NB4 (cell line): ENCODE measurements at regions not wholly inside any gene's neighbourhood (a gene's known extent, or its start where the extent isn't known, plus 50 kb on each side); places are given as distances from the start of the nearest gene placed in this dataset.

ENCODE experiments used
- DNase-seq: peaks from one replicate; pipeline ENCODE4 v3.0.0; 2010; ENCODE audit warnings: low read depth
- H3K4me3 ChIP-seq: one replicate; pipeline ENCODE4 v1.5.1; 2011; ENCODE audit warnings: mild to moderate bottlenecking, low read depth, low read length, moderate library complexity
- MYC ChIP-seq: IDR thresholded peaks from 2 replicates; pipeline ENCODE4 v1.6.1; 2011; ENCODE audit warnings: low read depth, low read length
- POLR2A ChIP-seq: IDR thresholded peaks from 2 replicates; pipeline ENCODE4 v1.6.1; 2011; ENCODE audit warnings: mild to moderate bottlenecking; ENCODE audit not compliant: insufficient read length; ENCODE audit errors: extremely low read depth
- TF ChIP-seq, protein P1 (sequence below): IDR thresholded peaks from one replicate; pipeline ENCODE4 v1.5.1; 2012; ENCODE audit warnings: low read depth, low read length
- TF ChIP-seq, protein P2 (sequence below): IDR thresholded peaks from 2 replicates; pipeline ENCODE4 v1.6.1; 2011; ENCODE audit warnings: low read depth, low read length

DNA sequence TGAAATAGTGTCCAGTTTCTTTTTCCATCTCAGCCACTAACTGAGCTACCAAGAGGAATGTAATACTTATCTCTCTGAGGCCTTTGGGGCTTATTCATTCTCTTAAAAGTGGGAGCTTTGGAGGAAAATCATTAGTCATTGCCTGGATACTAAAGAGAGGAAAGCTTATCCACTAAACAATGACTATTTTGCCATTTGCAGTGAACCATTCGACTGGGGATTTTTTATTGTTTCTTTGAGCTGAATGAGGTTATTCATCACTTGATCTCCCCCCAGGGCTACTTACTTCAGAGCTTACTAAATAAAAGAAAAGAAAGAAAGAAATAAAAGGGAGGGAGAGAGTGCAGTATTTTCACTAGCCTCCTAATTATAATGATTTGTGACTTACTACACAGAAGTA lies 1329.5 kb upstream of the TENM3 start:
- DNase-seq, result no peak
- TF ChIP-seq, protein P1, sequence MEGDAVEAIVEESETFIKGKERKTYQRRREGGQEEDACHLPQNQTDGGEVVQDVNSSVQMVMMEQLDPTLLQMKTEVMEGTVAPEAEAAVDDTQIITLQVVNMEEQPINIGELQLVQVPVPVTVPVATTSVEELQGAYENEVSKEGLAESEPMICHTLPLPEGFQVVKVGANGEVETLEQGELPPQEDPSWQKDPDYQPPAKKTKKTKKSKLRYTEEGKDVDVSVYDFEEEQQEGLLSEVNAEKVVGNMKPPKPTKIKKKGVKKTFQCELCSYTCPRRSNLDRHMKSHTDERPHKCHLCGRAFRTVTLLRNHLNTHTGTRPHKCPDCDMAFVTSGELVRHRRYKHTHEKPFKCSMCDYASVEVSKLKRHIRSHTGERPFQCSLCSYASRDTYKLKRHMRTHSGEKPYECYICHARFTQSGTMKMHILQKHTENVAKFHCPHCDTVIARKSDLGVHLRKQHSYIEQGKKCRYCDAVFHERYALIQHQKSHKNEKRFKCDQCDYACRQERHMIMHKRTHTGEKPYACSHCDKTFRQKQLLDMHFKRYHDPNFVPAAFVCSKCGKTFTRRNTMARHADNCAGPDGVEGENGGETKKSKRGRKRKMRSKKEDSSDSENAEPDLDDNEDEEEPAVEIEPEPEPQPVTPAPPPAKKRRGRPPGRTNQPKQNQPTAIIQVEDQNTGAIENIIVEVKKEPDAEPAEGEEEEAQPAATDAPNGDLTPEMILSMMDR, result no peak
- TF ChIP-seq POLR2A (no peak), MYC (no peak)
- TF ChIP-seq, protein P2, sequence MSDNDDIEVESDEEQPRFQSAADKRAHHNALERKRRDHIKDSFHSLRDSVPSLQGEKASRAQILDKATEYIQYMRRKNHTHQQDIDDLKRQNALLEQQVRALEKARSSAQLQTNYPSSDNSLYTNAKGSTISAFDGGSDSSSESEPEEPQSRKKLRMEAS, result no peak

DNA sequence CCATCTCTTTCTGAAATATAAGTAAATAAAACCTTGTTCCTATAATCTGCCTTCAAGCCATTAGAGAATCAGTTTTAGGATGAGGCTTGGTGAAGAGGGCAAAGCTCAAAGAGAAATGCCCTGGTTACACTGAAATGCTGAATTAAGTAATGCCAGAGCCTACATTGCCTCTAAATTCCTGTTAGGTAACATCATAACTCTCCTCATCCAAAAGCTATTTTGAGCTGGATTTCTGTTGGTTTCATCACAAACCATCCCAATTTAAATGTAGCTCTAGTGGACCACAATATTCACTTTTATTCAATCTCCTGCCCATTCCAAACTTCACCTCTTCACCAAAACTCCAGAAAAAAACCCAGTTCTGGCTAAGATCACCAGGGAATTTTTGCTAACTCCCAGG lies 1319.7 kb upstream of the TENM3 start:
- TF ChIP-seq MYC (no peak), POLR2A (no peak)
- TF ChIP-seq, protein P2, result no peak
- TF ChIP-seq, protein P1, result no peak
- H3K4me3 ChIP-seq, result no peak overlapping the region
- DNase-seq, result no peak

More for the DNA sequence above, 1329.5 kb upstream of the TENM3 start:
- no peak overlapping the region for H3K4me3 ChIP-seq

DNA sequence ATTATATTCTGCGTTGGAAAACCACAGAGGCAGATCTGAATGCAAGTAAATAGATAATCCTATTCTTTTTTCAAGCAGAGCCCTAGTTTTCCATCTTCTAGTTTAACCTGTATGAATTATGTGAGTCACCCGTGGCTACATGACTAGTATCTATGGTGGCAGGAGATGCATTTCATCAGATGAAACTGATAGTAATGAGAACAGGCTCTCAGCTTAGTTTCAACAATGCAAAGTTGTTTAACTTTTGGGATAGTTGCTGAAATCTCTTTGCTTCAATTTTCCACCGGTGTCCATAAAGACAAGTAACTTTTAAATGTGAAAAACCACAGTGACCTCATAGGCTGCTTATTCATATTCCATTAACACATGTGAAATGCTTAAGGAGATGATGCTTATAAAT lies 1317.4 kb upstream of the TENM3 start:
- DNase-seq, result no peak
- H3K4me3 ChIP-seq, result no peak overlapping the region
- TF ChIP-seq, protein P2, result no peak
- TF ChIP-seq, protein P1, result no peak
- TF ChIP-seq POLR2A (no peak), MYC (no peak)

DNA sequence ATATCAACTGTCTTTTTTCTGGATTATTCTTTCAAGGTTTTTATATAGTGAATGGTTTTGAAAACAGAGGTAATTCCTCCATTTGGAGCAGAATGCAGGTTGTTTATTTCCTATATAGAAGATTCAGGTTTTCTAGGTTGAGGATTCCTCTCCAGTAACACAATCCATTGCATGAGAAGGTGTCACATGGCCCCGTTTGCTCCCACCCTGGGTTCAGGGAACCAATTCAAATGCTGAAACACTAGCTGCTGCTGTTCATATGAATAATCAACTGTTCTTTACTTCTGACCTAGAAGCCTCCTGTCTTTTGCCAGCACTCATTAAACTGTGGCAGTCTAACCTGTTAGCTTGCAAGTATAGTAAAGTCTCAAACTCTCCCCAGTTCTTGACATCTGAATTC lies 1316.9 kb upstream of the TENM3 start:
- DNase-seq, result no peak
- no peak overlapping the region for H3K4me3 ChIP-seq
- TF ChIP-seq, protein P1, result no peak
- no peak for TF ChIP-seq MYC
- no peak for TF ChIP-seq POLR2A
- TF ChIP-seq, protein P2, result no peak

DNA sequence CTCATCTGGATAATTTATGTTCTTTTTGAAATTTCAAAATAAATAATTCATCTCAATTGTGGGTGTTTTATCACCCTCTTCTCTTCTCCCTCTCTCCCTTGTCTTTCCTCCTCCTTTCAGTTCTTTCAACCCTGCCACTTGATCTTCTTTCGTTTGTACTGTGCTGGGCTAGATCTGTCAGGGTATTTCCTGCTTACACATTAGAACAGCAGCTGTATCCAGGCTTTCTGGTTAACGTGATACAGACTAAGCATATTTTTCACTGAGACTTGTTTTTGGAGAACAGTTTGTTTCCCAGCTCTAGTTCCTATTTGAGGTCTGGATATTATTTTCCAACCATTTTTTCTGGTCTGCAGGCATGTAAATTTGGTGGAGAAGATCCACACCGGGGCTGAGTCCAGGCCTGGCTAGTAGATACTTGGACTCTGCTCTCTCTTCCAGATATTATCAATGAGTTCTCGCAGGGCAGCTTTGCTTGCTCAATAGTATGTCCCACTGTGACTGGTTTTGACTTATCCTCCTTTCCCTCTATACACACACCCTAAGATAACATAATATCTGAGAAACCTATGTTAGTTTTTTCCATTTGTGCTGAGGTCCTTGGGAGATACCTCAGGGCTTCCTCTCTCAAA lies 1310.7 kb upstream of the TENM3 start:
- no peak for DNase-seq
- H3K4me3 ChIP-seq, result no peak overlapping the region
- no peak for TF ChIP-seq MYC
- TF ChIP-seq, protein P2, result no peak
- TF ChIP-seq, protein P1, result no peak
- TF ChIP-seq POLR2A, result no peak
